ENCODE measurements at regions not wholly inside any gene's neighbourhood (a gene's known extent, or its start where the extent isn't known, plus 50 kb on each side); places are given as distances from the start of the nearest gene placed in this dataset.

DNA sequence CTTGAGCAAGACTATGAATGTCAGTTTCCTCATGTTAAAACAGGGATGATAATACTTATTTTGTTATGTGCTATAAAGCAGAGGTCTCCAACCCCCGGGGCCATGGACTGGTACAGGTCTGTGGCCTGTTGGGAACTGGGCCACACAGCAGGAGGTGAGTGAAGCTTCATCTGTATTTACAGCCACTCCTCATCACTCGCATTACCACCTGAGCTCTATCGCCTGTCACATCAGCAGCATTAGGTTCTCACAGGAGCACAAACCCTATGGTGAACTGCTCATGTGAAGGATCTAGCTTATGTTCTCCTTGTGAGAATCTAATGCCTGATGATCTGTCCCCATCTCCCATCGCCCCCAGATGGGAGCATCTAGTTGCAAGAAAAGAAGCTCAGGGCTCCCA lies 365.3 kb upstream of the SMIM30 start:
- TF ChIP-seq, protein P1, sequence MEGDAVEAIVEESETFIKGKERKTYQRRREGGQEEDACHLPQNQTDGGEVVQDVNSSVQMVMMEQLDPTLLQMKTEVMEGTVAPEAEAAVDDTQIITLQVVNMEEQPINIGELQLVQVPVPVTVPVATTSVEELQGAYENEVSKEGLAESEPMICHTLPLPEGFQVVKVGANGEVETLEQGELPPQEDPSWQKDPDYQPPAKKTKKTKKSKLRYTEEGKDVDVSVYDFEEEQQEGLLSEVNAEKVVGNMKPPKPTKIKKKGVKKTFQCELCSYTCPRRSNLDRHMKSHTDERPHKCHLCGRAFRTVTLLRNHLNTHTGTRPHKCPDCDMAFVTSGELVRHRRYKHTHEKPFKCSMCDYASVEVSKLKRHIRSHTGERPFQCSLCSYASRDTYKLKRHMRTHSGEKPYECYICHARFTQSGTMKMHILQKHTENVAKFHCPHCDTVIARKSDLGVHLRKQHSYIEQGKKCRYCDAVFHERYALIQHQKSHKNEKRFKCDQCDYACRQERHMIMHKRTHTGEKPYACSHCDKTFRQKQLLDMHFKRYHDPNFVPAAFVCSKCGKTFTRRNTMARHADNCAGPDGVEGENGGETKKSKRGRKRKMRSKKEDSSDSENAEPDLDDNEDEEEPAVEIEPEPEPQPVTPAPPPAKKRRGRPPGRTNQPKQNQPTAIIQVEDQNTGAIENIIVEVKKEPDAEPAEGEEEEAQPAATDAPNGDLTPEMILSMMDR (IDR thresholded peaks at IDR 0.05) = no peak
- TF ChIP-seq POLR2A (IDR thresholded peaks at IDR 0.05) = no peak
- TF ChIP-seq POLR2AphosphoS5 (IDR thresholded peaks at IDR 0.05; ENCODE audit: insufficient read depth in 1 of 2, low read depth in 1 of 2) = no peak
- intact Hi-C loops (cut with DNase I) = no loop called here
- no peaks in the 10 kb centered on the region for H3K4me1 ChIP-seq
- H3K27me3 ChIP-seq = no peaks in the 10 kb centered on the region
- H3K27ac ChIP-seq = no peak overlapping the region
- no peak for DNase-seq (ENCODE audit: extremely low spot score in 2 of 2)
- H3K4me3 ChIP-seq = no peak overlapping the region
- H3K9me3 ChIP-seq = no peaks in the 10 kb centered on the region
- H3K36me3 ChIP-seq = no peaks in the 10 kb centered on the region

DNA sequence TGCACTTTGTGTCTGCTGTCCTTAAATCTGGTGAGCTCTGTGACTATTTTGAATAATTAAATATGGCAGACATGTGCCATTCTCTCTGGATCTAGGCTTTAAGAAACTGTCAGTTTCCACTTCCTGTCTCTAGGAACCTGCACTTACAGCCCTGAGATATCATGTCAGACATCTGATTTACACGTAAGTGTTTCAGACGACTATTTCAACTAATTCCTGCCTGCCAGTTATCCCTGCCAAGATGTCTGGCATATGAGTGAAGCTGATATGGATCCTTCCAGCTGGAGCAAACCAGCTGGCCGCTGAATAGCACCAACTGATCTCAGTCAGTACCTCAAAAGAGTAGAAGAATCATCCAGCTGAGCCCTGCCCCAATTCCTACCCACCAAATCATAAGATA lies 362.2 kb upstream of the SMIM30 start:
- Histone ChIP-seq H3K27ac (no peak overlapping the region), H3K9me3 (no peaks in the 10 kb centered on the region), H3K27me3 (no peaks in the 10 kb centered on the region), H3K36me3 (no peaks in the 10 kb centered on the region), H3K4me1 (no peaks in the 10 kb centered on the region), H3K4me3 (no peak overlapping the region)
- intact Hi-C loops (cut with DNase I) = no loop called here
- TF ChIP-seq POLR2AphosphoS5 (IDR thresholded peaks at IDR 0.05; ENCODE audit: insufficient read depth in 1 of 2, low read depth in 1 of 2) = no peak
- TF ChIP-seq, protein P1 (IDR thresholded peaks at IDR 0.05) = no peak
- no peak for TF ChIP-seq POLR2A (IDR thresholded peaks at IDR 0.05)
- no peak for DNase-seq (ENCODE audit: extremely low spot score in 2 of 2)

DNA sequence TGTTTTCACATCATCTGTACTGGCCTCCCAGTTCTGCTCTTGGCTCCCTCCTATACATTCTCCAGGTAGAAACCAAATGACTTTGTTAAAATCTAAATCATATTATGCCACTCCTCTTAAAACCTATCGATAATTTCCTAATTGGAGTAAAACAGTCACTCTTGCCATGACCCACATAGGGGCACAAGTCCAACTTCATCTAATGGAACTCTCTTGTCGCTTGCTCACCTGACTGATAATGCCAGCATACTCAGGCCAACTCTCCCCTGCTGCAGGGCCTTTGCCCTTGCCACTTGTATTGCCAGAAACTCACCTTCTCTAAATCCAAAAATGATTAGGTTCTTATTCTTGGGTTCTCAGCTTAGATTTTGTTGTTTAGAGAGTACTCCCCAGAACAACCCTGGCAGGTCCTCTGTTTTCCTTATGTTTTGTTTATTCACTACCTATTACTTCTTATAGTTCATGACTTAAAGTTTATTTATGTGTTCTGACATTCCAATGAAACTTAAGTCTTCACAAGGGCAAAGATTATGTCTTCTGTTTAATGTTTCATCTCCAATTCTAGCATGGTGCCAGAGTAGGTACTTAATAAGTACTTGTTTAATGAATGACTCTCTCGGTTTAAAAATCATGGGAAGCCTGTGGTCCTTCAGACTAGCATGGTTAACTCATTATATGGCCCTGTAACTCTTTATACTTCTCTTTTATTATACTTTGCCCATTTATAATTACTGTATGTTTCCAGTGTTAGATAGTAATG lies 345.9 kb upstream of the SMIM30 start:
- no peak overlapping the region for H3K27ac ChIP-seq
- no peaks in the 10 kb centered on the region for H3K27me3 ChIP-seq
- intact Hi-C loops (cut with DNase I) = no loop called here
- H3K4me3 ChIP-seq = no peak overlapping the region
- no peak for DNase-seq (ENCODE audit: extremely low spot score in 2 of 2)
- H3K36me3 ChIP-seq = no peaks in the 10 kb centered on the region
- TF ChIP-seq POLR2A (IDR thresholded peaks at IDR 0.05) = no peak
- no peak for TF ChIP-seq POLR2AphosphoS5 (IDR thresholded peaks at IDR 0.05; ENCODE audit: insufficient read depth in 1 of 2, low read depth in 1 of 2)
- TF ChIP-seq, protein P1 (IDR thresholded peaks at IDR 0.05) = no peak
- no peaks in the 10 kb centered on the region for H3K9me3 ChIP-seq
- H3K4me1 ChIP-seq = no peaks in the 10 kb centered on the region

DNA sequence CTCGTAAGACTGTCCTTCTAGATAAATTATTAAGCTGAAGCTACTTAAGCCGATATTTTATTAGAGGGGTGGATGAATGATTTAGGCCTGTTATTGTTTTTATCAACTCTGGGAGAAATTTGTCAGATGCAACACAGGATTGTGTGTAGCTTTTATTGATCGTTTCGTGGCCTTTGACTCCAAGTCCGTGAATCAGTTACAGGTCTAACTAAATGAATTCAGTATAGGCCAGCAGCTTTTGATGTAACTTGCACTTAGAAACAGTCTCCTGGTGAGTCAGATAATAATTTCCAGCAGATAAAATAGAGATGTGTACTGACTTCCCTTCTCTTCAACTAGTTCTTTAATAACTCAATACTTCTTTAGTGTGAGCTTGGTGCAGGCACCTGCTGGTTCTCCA lies 341.7 kb upstream of the SMIM30 start:
- intact Hi-C loops (cut with DNase I) = no loop called here
- TF ChIP-seq POLR2AphosphoS5 (IDR thresholded peaks at IDR 0.05; ENCODE audit: insufficient read depth in 1 of 2, low read depth in 1 of 2) (no peak), POLR2A (IDR thresholded peaks at IDR 0.05) (no peak)
- TF ChIP-seq, protein P1 (IDR thresholded peaks at IDR 0.05) = no peak

DNA sequence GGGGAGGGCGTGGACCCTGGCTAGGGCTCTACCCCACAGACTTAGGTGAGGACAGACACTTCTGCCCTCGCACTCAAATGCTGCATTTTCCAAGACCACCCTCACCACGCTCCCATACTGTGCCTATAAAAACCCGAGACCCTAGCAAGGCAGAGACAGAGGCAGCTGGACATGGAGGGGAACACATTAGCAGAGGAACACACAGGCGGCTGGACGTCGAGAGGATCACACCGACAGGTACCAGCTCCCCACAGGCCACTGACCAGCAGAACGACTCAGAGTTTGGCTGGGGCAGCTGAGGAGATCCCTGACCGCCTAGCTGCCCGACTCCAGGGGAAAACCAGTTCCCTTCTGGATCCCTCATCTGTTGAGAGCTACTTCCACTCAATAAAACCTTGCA lies 338.2 kb upstream of the SMIM30 start:
- no peak for DNase-seq (ENCODE audit: extremely low spot score in 2 of 2)
- no peak for TF ChIP-seq POLR2A (IDR thresholded peaks at IDR 0.05)
- H3K9me3 ChIP-seq = no peaks in the 10 kb centered on the region
- no peak overlapping the region for H3K4me3 ChIP-seq
- no peaks in the 10 kb centered on the region for H3K36me3 ChIP-seq
- H3K4me1 ChIP-seq = no peaks in the 10 kb centered on the region
- H3K27me3 ChIP-seq = no peaks in the 10 kb centered on the region
- no peak overlapping the region for H3K27ac ChIP-seq
- intact Hi-C loops (cut with DNase I) = no loop called here

More for the DNA sequence above, 341.7 kb upstream of the SMIM30 start:
- Histone ChIP-seq H3K9me3 (no peaks in the 10 kb centered on the region), H3K36me3 (no peaks in the 10 kb centered on the region), H3K4me1 (no peaks in the 10 kb centered on the region), H3K27me3 (no peaks in the 10 kb centered on the region), H3K4me3 (no peak overlapping the region), H3K27ac (no peak overlapping the region)
- no peak for DNase-seq (ENCODE audit: extremely low spot score in 2 of 2)
